ENCODE measurements at regions not wholly inside any gene's neighbourhood (a gene's known extent, or its start where the extent isn't known, plus 50 kb on each side); places are given as distances from the start of the nearest gene placed in this dataset.

GRCh38 chr21:32138658-32139057 is 140.2 kb downstream of the MIS18A start:
- TF ChIP-seq POLR2AphosphoS5 (IDR thresholded peaks at IDR 0.05; ENCODE audit: low read depth, low read length) (no peak), REST (IDR thresholded peaks at IDR 0.05; ENCODE audit: insufficient read depth in 1 of 2, low read depth in 2 of 2, low read length in 2 of 2) (no peak)

Data from PFSK-1 (cell line).